ENCODE measurements at regions not wholly inside any gene's neighbourhood (a gene's known extent, or its start where the extent isn't known, plus 50 kb on each side); places are given as distances from the start of the nearest gene placed in this dataset.

DNA sequence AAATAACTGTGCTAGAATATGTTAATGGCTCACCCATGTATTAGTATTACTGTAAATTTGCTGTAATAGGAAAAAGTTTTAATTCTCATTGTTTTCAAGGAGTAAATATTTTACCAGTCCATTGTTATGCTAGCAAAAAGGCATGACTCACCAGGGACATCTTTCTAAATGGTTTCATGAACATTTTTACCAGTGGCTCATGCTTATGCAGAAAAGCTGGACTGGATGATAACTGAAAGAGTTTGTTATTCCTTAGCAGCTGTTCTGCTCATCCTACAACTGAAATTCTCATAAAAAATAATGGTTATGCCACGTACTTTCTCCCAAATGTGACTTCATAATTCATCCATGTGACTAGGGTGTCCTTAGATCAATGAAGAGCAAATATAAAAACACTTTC lies 111.9 kb upstream of the PCDH18 start:
- TF ChIP-seq, protein P1, sequence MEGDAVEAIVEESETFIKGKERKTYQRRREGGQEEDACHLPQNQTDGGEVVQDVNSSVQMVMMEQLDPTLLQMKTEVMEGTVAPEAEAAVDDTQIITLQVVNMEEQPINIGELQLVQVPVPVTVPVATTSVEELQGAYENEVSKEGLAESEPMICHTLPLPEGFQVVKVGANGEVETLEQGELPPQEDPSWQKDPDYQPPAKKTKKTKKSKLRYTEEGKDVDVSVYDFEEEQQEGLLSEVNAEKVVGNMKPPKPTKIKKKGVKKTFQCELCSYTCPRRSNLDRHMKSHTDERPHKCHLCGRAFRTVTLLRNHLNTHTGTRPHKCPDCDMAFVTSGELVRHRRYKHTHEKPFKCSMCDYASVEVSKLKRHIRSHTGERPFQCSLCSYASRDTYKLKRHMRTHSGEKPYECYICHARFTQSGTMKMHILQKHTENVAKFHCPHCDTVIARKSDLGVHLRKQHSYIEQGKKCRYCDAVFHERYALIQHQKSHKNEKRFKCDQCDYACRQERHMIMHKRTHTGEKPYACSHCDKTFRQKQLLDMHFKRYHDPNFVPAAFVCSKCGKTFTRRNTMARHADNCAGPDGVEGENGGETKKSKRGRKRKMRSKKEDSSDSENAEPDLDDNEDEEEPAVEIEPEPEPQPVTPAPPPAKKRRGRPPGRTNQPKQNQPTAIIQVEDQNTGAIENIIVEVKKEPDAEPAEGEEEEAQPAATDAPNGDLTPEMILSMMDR (conservative IDR thresholded peaks at IDR 0.05 in 1 of 2, IDR thresholded peaks at IDR 0.05 in 1 of 2; ENCODE audit: extremely low read depth in 1 of 2, insufficient read depth in 1 of 2, low read depth in 1 of 2, low read length in 2 of 2), result no peak
- no peak for TF ChIP-seq EZH2 (IDR thresholded peaks at IDR 0.05; ENCODE audit: borderline replicate concordance, low read length)
